GM21381 (cell line): ENCODE measurements at regions not wholly inside any gene's neighbourhood (a gene's known extent, or its start where the extent isn't known, plus 50 kb on each side); places are given as distances from the start of the nearest gene placed in this dataset.

ENCODE experiments used
- ATAC-seq: cut with Tn5 transposase; IDR thresholded peaks from one replicate; pipeline ENCODE4 v1.9.1; 2021; ENCODE audit warnings: mild to moderate bottlenecking, moderate library complexity; ENCODE audit not compliant: unreplicated experiment

- no peak for ATAC-seq
These were observed 173.5 kb upstream of the KCNIP4 start for GRCh38 chr4:22122062-22122461.

GRCh38 chr4:22115262-22115661, 166.7 kb upstream of the KCNIP4 start:
- no peak for ATAC-seq

GRCh38 chr4:22103768-22104167, 155.2 kb upstream of the KCNIP4 start:
- ATAC-seq = no peak

- ATAC-seq = no peak
These were observed 151.3 kb upstream of the KCNIP4 start for GRCh38 chr4:22099896-22100295.

GRCh38 chr4:22097596-22097995, 149.0 kb upstream of the KCNIP4 start:
- no peak for ATAC-seq

GRCh38 chr4:22094217-22094616, 145.6 kb upstream of the KCNIP4 start:
- no peak for ATAC-seq

- ATAC-seq = no peak
These were observed 144.6 kb upstream of the KCNIP4 start for GRCh38 chr4:22093126-22093525.

GRCh38 chr4:22091906-22092305, 143.3 kb upstream of the KCNIP4 start:
- ATAC-seq = no peak

GRCh38 chr4:22091352-22091717, 142.8 kb upstream of the KCNIP4 start:
- no peak for ATAC-seq

GRCh38 chr4:22090661-22091351, 142.2 kb upstream of the KCNIP4 start:
- no peak for ATAC-seq

- no peak for ATAC-seq
These were observed 129.0 kb upstream of the KCNIP4 start for GRCh38 chr4:22077571-22077970.

- ATAC-seq = no peak
These were observed 124.2 kb upstream of the KCNIP4 start for GRCh38 chr4:22072726-22073125.

- no peak for ATAC-seq
These were observed 123.7 kb upstream of the KCNIP4 start for GRCh38 chr4:22072240-22072639.

- ATAC-seq = peak; percentile 62
These were observed 123.2 kb upstream of the KCNIP4 start for GRCh38 chr4:22071749-22072148.

GRCh38 chr4:22070256-22070655, 121.7 kb upstream of the KCNIP4 start:
- ATAC-seq = no peak

GRCh38 chr4:22063613-22064012, 115.0 kb upstream of the KCNIP4 start:
- no peak for ATAC-seq

- ATAC-seq = no peak
These were observed 114.1 kb upstream of the KCNIP4 start for GRCh38 chr4:22062676-22063075.

- no peak for ATAC-seq
These were observed 107.4 kb upstream of the KCNIP4 start for GRCh38 chr4:22055954-22056353.

GRCh38 chr4:22052076-22052475, 103.5 kb upstream of the KCNIP4 start:
- no peak for ATAC-seq

- no peak for ATAC-seq
These were observed 99.8 kb upstream of the KCNIP4 start for GRCh38 chr4:22048323-22048722.

- ATAC-seq = no peak
These were observed 99.2 kb upstream of the KCNIP4 start for GRCh38 chr4:22047793-22048192.

- no peak for ATAC-seq
These were observed 96.6 kb upstream of the KCNIP4 start for GRCh38 chr4:22045051-22045630.

- ATAC-seq = no peak
These were observed 82.9 kb upstream of the KCNIP4 start for GRCh38 chr4:22031423-22031822.
